ENCODE measurements at regions not wholly inside any gene's neighbourhood (a gene's known extent, or its start where the extent isn't known, plus 50 kb on each side); places are given as distances from the start of the nearest gene placed in this dataset.

DNA sequence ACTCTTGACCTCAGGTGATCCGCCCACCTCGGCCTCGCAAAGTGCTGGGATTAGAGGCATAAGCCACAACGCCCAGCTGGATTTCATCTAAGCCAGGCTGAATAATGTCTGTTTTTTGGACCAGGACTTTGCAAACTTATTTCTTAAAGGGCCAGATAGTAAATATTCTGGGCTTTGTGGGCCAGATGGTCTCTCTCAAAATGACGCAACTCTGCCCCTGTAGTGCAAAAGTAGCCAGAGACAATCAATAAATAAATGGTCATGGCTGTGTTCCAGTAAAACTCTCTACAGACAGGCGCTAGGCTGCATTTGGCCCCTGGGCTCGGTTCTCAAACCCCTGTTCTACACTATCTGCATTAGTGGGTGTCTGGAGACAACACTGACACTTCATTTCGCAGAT is 121.9 kb upstream of the CDH13 start:
- CTCF ChIA-PET, result no interaction called here
- no peak for ATAC-seq (ENCODE audit: low read depth)
- no peaks in the 10 kb centered on the region for H3K4me1 Mint-ChIP-seq
- peaks cover 14% of the 10 kb centered on the region for H3K9me3 Mint-ChIP-seq
- no peaks in the 10 kb centered on the region for H3K27me3 Mint-ChIP-seq
- no peak for DNase-seq
- POLR2A ChIA-PET, result no interaction called here
- no peak overlapping the region for H3K27ac Mint-ChIP-seq
- no peaks in the 10 kb centered on the region for H3K36me3 Mint-ChIP-seq (ENCODE audit: low read depth)
- H3K4me3 Mint-ChIP-seq, result no peak overlapping the region
- intact Hi-C loops (cut with micrococcal nuclease), result no loop called here
- TF ChIP-seq, protein P1, sequence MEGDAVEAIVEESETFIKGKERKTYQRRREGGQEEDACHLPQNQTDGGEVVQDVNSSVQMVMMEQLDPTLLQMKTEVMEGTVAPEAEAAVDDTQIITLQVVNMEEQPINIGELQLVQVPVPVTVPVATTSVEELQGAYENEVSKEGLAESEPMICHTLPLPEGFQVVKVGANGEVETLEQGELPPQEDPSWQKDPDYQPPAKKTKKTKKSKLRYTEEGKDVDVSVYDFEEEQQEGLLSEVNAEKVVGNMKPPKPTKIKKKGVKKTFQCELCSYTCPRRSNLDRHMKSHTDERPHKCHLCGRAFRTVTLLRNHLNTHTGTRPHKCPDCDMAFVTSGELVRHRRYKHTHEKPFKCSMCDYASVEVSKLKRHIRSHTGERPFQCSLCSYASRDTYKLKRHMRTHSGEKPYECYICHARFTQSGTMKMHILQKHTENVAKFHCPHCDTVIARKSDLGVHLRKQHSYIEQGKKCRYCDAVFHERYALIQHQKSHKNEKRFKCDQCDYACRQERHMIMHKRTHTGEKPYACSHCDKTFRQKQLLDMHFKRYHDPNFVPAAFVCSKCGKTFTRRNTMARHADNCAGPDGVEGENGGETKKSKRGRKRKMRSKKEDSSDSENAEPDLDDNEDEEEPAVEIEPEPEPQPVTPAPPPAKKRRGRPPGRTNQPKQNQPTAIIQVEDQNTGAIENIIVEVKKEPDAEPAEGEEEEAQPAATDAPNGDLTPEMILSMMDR (IDR thresholded peaks at IDR 0.05), result no peak

DNA sequence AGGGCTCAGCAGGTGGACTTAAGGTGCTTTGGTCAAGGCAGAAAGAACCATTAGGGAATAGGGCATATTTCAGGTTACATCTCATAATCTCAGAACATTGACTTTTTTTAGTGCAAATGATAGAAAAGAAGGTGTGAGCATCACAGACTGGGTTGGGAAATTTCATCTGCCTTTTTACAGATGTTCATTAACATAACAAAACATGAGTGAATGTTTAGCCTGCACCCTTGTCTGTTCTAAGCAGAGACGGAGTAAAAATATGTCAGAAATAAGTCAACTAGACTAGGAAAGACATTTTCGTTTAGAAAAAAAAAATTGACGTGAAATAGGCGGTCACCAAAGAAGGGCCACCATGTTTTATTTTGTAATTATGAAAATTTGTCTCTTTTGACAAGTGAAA is 127.5 kb upstream of the CDH13 start:
- ChIA-PET CTCF (no interaction called here), POLR2A (no interaction called here)
- H3K27ac Mint-ChIP-seq, result no peak overlapping the region
- DNase-seq (no peak), ATAC-seq (ENCODE audit: low read depth) (no peak)
- H3K36me3 Mint-ChIP-seq (ENCODE audit: low read depth), result no peaks in the 10 kb centered on the region
- intact Hi-C loops (cut with micrococcal nuclease), result no loop called here
- no peaks in the 10 kb centered on the region for H3K4me1 Mint-ChIP-seq
- TF ChIP-seq, protein P1 (IDR thresholded peaks at IDR 0.05), result no peak
- no peaks in the 10 kb centered on the region for H3K9me3 Mint-ChIP-seq
- no peak overlapping the region for H3K4me3 Mint-ChIP-seq
- no peaks in the 10 kb centered on the region for H3K27me3 Mint-ChIP-seq

DNA sequence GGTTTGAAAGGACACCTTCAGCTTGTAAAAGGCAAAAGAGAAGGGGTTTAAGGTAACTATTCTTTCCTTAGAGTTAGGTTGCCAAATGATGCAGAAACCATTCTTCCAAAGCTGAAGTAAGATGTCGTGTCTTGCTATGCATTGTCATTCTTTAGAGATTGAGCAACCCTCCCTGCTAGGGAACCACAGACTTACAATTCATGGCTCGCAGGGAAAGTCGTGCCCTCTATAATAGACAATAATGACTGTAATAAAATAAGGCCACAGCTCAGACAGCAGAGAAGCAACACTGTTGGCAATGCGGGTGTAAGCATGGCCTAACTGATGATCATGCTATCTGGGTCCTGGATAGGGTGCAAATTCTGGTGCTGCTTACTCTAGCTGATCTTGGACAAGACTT is 129.6 kb upstream of the CDH13 start:
- no peaks in the 10 kb centered on the region for H3K27me3 Mint-ChIP-seq
- POLR2A ChIA-PET, result no interaction called here
- intact Hi-C loops (cut with micrococcal nuclease), result no loop called here
- ATAC-seq (ENCODE audit: low read depth) (no peak), DNase-seq (no peak)
- H3K9me3 Mint-ChIP-seq, result no peaks in the 10 kb centered on the region
- no peak overlapping the region for H3K27ac Mint-ChIP-seq
- no peaks in the 10 kb centered on the region for H3K36me3 Mint-ChIP-seq (ENCODE audit: low read depth)
- CTCF ChIA-PET, result no interaction called here
- TF ChIP-seq, protein P1 (IDR thresholded peaks at IDR 0.05), result no peak
- H3K4me1 Mint-ChIP-seq, result no peaks in the 10 kb centered on the region
- no peak overlapping the region for H3K4me3 Mint-ChIP-seq

DNA sequence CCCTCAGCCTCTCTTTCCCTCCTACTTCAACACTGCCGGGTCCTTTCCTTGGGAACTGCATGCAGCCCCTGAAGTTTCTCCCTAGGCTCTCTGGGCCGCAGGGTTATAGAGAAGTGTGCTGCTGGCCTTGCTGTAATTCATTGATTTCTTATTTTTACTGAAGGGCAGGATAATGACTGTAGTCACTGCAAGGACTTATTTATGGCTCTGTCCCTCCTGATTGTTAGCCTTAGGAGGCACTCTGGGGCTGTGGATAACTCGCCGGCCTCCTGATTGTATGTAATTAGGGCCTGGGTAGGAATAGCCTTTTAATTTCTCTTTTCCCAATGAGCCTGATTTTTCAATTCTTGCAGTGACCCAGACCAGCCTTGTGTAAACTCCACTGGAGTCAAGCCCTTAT is 138.3 kb upstream of the CDH13 start:
- H3K9me3 Mint-ChIP-seq, result no peaks in the 10 kb centered on the region
- ATAC-seq (ENCODE audit: low read depth), result no peak
- DNase-seq, result no peak
- intact Hi-C loops (cut with micrococcal nuclease), result no loop called here
- H3K27ac Mint-ChIP-seq, result no peak overlapping the region
- ChIA-PET POLR2A (no interaction called here), CTCF (no interaction called here)
- TF ChIP-seq, protein P1 (IDR thresholded peaks at IDR 0.05), result no peak
- no peaks in the 10 kb centered on the region for H3K4me1 Mint-ChIP-seq
- H3K36me3 Mint-ChIP-seq (ENCODE audit: low read depth), result no peaks in the 10 kb centered on the region
- no peak overlapping the region for H3K4me3 Mint-ChIP-seq
- H3K27me3 Mint-ChIP-seq, result no peaks in the 10 kb centered on the region

DNA sequence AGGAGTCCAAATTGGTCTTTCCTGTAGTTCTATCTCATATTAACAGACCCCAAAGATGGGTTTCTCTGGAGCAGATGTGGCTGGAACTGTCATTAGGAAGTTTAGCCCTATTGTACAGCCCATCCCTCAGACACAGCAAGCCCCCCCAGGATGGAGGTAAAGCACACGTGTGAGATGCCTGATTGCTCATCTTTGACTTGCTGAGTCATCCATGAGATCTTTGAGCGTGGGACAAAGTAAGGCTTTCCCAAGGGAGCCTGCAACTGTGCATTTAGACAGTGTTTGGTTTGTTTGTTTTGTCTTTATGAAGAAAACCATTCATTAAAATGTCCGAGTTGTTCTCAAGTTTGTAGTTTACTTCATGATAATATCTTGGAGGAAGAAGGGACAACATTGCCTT is 145.3 kb upstream of the CDH13 start:
- TF ChIP-seq, protein P1 (IDR thresholded peaks at IDR 0.05), result no peak
- no peak overlapping the region for H3K27ac Mint-ChIP-seq
- ChIA-PET POLR2A (no interaction called here), CTCF (no interaction called here)
- intact Hi-C loops (cut with micrococcal nuclease), result no loop called here
- DNase-seq (no peak), ATAC-seq (ENCODE audit: low read depth) (no peak)
- peaks cover 5% of the 10 kb centered on the region for H3K27me3 Mint-ChIP-seq
- H3K36me3 Mint-ChIP-seq (ENCODE audit: low read depth), result no peaks in the 10 kb centered on the region
- no peaks in the 10 kb centered on the region for H3K4me1 Mint-ChIP-seq
- no peak overlapping the region for H3K4me3 Mint-ChIP-seq
- H3K9me3 Mint-ChIP-seq, result no peaks in the 10 kb centered on the region
